NCI-H2081 treated with DMSO at 0.1 percent for 48 hours (cell line): ENCODE measurements at regions not wholly inside any gene's neighbourhood (a gene's known extent, or its start where the extent isn't known, plus 50 kb on each side); places are given as distances from the start of the nearest gene placed in this dataset.

ENCODE experiments used
- DNase-seq: peaks from one replicate; lab custom pipeline; 2025; lab: John Stamatoyannopoulos, UW

DNA sequence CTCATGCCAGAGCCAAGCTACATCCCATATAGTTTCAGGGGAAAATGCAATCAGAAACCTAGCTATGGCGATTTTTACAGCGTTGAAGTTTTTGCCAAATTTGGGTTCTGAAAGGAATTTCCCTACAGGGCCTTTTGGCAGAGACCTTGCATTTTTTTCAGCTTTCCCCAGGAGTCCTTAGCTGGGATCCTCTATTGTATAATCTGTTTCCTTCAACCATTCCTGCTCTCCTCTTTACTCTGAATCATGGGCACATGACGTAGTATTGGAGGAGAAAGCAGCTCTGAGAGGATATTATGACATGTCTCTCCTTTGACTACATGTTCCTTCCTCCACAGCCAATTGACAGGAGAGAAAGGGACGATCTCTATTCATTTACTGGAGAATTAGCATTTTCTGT lies 118.5 kb upstream of the ERCC6L2 start:
- no peak for DNase-seq

DNA sequence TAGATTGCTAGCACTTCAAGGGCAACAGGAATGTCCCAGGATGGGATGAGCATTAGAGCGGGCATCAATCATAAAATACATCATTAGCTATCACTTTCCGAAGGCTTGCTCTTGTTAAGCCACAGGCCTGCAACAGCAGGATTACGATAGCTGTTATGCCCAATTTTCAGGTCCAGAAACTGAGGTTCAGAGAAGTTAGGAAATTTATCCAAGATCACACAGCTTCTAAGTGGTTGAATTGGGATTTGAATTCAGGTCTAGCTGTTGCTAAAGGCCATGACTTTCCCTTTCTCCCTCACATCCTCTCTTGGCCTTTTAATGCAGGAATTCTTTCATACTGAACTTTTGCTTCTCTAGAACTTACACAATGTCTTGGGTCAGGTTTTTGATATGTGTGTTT lies 119.4 kb upstream of the ERCC6L2 start:
- DNase-seq, result no peak

DNA sequence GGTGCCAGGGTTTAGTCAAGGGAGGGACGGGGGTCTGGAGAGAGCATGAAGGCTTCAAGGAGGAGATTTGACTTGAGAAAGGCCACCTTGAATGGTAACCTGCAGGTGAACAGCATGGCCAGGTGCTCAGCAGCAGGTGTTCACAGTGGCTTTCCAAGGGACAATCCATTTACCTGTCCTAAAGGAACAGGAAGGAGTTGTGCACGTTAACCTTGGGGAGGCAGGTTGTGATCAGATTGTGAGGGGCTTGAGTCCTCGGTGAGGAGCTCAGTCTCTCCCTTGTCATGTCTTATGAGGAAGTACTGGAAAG lies 120.1 kb upstream of the ERCC6L2 start:
- no peak for DNase-seq

DNA sequence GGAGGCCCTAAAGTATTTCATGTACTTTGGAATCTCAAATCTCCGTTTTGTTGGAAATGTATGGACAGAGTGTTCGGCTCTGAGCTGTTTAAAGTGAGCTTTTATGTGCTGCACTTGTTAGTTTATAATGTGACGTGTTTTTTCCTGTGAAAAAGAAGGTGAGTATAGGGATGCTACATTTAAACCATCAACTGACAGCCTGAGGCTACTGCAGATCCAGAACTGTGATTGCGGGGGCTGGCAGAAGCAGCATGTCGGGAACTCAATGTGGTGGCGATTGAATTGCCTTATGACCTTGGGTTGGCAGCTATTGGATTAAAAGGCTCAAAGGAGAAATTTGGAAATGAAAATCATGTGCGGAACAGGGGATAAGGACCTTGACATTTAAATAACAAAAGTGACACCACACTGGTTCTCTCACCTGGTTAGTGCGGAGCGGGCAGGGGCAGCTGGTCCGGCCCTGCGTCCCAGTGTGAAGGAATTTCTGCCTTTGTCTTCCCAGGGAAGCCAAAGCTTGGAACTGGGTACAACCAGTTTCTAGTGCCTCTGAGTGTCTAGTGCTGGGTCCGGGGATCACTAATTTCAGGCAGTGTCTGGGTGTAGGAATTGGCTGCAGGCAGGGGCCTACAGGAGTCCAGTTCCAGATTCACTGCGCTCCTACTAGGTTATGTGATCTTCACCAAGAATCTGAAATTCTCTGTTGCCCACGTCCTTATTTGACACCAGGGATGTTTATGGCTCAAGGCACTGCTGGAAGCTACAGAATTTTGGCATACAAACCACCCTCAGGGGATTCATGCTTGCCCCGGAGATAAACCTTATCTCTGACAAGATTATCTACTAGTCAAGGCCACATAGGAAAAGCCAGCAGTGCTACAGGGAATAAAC lies 120.7 kb upstream of the ERCC6L2 start:
- no peak for DNase-seq

DNA sequence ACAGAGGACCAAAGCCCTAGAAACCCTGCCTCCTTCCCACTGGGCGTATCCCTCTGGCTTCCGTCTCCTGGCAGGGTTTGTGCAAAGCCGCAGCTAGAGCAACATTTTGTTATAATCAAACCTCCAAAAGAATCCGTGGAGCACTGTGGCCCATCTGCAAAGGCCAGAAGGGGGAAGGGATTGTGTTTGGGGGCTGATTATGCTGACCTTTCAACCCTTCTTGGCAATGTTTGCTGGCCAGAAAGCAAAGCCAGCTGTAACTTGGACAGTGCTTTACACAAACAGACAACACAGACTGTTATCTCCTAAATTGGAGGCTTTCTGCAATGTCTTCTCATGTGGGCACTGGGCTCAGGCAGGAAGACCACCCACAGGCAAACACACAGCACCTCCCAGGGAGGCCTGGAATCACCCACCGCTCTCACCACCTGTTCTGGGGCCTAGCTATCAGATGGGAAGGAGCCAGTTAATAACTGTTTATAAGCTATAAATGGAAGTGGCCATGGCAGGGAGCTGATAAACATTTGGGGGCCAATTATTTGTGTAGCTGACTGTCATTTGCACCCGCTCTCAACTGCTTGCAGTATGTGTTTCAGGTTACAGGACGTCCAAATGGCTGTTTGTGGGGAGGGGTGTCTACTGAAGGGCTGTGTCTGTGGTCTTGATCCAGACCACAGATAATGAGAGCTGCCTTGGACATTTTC lies 121.6 kb upstream of the ERCC6L2 start:
- peak; percentile 79 for DNase-seq

DNA sequence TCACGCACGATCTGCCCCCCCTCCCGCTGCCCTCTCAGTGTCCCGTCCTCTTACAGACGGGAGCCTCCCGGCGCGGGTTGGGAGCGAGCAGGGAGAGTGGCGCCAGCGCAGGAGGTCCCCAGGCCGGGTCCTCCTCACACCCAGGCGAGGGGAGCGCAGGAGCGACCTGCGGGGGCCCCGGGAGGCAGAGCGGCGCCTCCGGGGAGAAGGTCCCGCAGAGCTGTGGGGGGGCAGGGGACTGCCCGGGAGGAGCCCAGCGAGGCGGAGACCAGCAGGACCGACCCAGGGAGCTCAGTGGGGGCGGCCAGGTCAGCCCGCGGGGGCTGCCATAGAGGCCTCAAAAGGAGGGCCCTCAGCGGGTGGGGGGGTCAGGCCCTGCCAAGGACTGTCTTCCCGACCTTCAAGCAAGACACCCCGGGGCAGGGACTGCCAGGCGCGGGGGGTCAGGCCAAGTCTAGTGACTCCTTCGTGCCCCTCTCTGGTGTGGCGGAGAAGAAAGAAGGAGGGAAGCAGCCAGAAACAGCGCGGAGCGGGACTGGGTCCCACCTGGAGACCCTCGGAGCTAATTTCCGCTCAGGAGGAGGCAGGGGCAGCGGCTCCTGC lies 123.3 kb upstream of the ERCC6L2 start:
- DNase-seq, result no peak

DNA sequence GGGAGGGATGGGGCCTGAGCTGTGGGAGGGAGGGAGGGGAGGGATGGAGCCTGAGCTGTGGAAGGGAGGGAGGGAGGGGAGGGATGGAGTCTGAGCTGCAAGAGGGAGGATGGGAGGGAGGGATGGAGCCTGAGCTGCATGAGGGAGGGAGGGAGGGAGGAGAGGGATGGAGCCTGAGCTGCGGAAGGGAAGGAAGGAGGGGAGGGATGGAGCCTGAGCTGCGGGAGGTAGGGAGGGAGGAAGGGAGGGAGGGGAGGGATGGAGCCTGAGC lies 124.0 kb upstream of the ERCC6L2 start:
- DNase-seq, result no peak

DNA sequence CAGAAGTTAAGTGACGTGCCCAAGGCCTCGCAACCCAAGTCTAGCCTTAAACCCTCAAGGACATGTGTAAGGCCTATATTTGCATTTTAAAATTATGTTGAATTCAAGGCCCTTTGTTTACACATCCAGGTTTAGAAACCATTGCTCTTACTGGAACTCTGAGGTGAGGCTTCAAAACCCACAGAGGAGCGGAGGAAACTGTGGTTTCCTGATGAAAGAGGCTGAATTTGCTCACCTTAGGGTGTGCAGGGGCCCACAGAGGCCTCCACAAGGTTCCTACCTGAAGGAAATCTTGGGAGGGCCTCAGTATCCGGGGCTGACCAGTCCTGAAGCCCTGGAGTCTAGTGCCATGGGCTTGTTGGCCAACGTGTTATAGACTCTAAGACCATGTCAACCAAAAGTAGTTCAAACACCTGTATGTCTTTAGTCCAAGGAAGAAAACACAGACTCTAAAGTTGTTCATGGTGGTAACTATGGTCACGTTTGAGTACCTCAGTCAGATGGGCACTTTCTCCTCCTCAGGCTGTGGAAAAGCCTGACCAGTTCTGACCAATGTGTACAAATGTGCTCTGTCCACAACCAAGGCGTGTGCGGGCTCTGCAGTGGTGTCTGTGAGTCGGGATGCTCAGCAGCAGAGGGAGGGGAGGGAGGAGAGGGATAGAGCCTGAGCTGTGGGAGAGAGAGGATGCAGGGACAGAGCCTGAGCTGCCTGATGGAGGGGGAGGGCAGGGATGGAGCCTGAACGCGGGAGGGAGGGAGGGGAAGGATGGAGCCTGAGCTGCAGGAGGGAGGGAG lies 124.6 kb upstream of the ERCC6L2 start:
- no peak for DNase-seq

DNA sequence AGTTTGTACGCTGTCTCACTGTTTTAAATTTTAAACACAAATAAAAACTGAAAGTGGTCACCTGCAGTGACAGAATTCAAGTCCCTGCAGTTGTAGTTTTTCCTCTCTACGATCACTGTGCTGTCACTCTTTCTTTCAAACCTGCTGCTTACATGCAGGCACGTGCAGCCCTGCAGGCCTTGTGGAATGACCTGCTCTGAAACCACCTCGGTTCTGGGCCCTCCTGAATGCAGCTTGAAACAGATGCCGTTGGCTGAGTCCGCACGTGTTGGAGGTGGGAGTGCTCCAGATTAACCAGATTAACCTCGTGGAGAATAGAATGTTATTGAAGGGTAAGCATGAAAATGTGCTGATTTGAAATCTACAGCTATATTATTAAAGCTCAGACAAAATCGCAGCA lies 126.0 kb upstream of the ERCC6L2 start:
- DNase-seq, result no peak

DNA sequence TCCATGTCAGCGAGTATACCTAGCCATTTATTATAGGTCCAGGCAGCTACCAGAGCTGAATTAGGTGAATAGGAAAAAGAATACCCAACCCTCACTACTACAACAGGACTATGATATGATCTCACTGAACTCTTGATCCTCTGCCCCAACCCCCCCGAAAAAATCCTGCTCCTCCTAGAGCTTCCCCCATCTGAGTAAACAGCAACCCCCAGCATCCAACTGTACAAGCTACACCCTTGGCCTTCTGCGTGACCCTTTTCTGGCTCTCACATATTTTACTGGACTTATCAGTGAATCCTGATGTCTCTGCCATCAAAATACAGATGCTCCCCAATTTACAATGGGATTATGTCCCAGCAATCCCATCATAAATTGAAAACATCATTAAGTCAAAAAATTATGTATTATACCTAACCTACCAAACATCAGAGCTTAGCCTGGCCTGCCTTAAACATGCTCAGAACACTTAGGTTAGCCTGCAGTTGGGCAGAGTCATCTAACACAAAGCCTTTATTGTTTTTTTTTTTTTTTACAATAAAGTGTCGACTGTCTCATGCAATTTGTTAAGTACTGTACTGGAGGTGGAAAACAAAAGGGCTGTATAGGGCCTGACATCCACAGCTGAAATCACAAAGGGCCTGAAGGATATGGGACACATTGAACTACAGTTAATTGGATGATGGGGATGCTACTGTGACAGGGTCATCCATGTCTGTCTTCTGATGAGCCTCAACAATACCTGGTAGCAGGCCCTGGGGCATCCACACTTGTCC lies 128.9 kb upstream of the ERCC6L2 start:
- DNase-seq, result no peak

DNA sequence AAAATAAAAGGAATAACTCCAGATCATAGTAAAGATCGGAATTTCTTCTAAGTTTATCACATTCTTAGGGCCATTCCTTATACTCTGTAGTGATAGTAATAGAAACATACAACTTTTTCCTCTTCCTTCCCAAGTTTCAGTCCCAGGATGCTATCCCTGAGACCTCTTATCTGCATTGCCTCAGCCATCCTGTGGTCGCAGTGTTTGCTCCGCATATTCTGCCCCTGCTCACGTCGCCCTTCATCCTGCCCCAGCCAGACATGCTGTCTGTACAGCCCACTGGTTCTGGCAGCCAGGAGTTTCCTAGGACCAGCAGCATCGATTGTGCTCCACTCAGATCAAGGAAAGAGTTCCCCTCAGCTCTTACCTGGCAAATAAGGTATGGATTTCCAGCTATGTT lies 132.7 kb upstream of the ERCC6L2 start:
- DNase-seq, result no peak

DNA sequence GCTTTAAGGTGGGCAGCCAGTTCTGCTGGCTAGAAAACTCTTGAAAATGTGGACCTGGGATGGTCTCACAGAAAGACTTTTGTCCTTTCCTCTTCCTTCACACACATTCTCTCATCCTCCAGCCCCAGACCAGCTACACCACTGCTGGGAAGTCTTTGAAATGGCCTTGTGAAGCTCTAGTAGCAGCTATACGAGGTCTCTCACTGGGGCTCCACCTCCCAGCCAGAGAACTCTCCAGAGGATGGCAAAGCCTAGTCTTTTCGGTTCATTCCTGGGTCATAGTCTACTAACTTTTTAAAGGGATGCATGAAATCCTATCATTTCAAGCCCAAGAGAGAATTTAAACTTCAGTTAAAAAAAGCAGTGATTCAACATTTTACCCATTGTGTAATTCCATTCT lies 133.9 kb upstream of the ERCC6L2 start:
- DNase-seq, result no peak

DNA sequence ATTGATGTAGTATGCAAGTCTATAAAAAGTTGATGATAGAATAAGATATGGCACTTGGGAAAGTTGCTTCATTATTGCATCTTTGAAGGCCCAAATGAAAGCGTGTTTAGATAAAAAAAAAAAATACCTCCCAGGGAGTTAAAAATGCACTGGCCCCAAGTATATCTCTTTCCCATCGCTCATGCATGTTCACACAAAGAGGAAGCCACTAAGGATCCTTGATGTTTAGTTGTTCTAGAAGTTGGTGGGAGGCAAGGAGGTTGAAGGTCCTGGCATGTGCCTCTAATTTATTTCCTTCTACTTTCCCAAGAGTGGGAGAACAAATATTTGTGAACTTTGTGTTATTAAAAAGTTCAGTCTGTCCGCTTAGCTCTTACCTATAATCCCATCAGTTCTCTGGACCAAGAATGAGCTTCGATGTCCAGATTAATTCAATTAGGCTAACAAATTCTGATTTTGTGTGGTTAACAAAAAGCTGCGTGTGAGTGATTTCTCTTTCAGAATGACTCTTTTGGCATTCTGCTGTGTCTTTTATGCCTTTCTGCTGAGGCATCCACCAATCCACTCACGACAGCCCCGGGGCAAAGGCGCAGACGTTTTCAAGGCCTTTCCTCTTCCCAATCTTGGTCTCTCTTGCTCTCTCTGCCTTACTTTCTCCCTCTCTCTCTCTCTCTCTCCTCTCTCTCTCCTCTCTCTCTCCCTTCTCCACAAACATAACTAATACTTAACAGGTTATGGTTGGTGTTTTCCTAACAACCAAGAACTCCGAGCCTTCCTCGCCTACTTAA lies 135.1 kb upstream of the ERCC6L2 start:
- DNase-seq, result no peak

DNA sequence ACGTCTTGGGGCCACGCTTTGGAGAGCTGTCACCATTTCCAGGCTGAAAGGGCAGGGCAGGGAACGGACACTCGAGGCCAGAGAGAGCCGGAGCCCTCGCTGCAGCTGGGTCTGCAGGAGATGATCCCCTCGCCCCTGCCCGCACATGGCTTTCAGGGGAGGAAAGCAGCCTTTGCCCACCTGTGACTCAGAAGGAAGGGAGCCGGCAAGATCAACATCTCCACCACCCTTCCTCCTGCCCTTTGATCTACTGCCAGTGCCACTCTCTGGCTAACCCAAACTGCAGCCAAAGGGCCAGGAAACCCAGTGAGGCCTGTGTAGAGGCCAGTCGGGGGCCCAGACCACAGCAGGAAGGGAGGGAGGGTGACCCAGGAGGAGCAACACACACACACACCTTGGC lies 137.1 kb upstream of the ERCC6L2 start:
- DNase-seq, result no peak

DNA sequence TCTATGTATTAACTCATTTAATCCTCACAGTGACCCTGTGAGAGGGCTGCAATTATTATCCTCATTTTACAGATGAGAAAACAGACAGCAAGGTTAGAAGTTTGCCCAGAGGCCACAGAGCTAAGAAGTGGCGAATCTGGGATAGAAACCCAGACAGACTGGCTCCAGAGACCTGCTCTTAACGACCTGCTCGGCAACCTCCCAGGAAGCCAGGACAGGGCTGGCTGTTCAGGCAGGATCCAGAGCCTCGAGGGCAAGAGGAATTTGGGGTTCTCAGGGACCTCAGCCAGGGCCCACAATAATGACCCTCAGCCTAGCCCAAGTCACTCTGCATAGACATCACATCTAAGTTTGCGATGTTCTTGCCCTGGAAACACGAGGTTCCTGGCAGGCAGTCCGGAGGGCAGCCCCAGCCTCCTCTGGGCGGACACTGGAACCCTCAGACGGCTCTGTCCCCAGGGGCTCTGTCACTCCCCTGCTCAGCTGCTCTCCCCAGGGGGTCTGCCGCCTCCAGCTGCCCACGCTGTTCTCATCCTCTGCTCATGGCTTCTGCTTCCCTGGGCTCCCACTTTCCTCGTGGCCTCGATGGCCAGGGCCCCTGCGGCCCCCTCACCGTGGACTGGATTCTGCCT lies 138.5 kb upstream of the ERCC6L2 start:
- no peak for DNase-seq

DNA sequence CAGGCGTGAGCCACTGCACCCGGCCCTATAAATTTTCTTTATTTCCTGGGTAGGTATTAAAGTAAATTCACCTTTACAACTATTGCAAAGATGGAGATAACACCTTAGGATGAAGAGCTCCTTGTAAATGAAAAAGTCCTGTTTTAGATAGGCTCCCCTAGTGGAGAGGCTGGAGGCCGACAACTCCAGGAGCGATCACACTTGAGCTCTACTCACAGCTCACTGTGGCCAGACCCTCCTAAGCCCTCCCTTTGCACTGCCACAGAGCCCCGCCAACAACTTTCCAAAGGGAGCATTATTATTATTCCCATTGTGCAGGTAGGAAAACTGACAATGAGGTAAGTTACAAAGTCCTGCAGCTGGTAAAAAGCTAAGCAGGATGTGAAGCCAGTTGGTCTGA lies 139.1 kb upstream of the ERCC6L2 start:
- DNase-seq, result no peak

DNA sequence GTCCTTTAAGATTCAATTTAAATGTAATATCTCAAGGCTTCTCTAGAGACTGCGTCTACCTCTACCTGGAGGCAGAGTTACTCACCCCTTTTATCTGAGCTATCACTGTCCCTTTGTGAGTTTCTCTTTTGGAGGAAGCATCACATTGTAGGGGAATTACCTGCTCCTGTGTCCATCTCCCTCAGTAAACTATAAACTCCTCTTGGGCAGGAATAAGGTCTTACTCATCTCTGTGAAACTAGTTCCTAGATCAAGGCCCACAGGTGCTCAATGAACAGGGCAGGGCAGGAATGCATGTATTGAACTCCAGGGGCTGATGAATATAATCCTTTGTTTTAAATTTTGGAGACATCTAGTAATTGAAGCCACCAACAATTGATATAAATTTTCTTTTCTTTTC lies 139.8 kb upstream of the ERCC6L2 start:
- no peak for DNase-seq

DNA sequence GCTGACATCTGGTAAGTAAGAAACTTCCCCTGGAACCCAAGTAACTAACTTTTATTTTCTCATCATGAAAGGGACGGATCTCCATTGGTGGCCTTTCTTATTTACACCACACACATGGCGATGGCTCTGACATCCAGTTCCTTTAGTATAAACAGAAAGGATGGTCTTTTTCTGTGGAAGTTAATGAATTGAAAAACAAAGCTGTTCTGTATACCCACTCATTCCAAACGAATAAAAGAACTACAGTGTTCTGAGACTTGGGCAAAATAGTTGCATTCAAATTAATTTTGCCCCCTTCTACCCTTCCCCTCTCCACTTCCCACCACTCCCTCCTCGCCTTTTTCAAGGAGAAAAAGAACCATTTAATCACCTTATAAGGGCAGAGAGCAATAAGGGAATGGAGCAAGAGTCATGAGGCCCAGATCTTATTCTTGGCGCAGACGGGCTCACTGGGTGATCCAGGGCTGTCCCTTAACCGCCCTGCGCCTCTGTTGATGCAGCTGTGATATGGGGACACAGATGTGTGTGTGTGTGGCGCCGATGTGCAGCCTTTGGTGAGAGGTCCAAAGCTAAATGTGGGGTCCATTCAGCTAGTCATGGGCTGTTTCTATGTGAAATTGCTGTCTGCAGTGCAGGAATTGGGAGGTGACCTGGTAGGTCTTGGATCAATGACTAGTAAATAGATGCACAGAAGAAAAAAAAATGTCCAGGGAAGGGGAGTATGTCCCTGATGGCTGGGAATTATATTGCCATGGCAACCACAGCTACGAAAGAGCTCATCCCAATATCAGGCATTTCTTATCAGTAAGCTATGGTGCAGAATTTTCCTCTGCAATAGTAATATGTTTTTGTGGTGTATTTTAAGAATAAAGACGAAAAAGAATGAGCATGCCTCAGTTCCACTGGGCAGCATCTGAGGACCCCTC lies 141.5 kb upstream of the ERCC6L2 start:
- DNase-seq, result no peak

DNA sequence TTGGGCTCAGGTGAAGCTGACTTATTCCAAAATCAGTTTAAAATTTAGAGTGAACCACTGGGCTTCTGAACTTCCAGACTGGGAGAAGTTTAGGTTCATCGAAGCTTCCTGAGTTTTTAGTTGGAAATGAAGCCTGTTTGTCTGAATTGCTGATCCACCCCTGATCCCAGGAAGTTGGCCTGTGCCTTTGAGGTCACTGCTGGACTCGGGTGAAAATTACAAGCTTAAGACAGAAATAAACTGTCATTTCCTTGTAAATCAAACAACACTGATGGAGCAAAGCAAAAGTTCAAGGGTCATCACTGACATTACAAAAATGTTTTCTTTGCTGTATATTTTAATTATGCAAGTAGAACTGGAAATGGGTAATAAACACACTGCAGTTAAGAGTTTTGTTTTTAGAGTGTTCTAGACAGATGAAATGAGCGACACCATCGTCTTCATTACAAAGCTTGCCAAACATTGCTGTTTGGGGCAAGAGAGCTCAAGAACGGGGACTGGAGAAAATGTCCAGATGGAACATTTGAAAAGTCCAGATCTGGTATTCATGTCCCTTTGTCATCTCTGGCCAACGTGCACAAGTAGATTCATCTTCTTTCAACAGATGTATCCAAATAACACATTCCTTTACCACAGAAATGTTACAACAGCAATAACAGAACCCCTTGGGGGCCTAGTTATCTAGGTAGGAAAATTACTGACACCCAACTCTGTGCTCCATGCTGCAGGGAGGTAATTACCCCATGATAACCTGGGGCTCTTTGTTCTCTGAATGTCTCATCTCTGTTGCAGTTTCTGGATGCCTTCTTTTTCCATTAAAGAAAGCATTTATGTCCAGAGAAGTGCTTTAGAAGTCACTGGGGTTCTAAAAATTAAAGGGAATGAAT lies 142.4 kb upstream of the ERCC6L2 start:
- DNase-seq, result no peak
